ENCODE measurements at regions not wholly inside any gene's neighbourhood (a gene's known extent, or its start where the extent isn't known, plus 50 kb on each side); places are given as distances from the start of the nearest gene placed in this dataset.
"Not testable (repeated sequence)": the region's sequence is repeated elsewhere in the genome, so short reads cannot be mapped to it uniquely, and the experiment has no call there.

- DNase-seq, result no peak
Measured at GRCh38 chr1:187987236-187987776, 1158.6 kb downstream of the PLA2G4A start.

- no peak for DNase-seq
Measured at GRCh38 chr1:187991944-187992343, 1163.2 kb downstream of the PLA2G4A start.

DNA sequence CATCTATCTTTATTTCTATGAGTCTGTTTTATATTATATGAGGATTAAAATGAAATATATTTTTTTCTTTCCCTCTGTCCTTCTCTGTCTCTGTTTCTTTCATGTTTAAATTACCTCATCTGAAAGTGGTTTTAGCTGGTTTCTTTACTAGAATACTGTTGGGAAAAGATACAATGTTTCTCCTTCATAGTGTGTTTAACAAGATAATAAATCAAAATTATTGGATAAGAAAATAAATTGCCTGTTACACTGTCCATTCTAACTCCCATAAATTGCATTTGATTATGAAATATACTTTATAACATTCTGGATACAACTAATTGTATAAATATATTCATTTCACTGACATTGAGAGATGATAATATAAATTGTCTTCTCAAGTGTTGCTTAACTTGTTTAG is 1168.0 kb downstream of the PLA2G4A start:
- DNase-seq, result no peak

DNA sequence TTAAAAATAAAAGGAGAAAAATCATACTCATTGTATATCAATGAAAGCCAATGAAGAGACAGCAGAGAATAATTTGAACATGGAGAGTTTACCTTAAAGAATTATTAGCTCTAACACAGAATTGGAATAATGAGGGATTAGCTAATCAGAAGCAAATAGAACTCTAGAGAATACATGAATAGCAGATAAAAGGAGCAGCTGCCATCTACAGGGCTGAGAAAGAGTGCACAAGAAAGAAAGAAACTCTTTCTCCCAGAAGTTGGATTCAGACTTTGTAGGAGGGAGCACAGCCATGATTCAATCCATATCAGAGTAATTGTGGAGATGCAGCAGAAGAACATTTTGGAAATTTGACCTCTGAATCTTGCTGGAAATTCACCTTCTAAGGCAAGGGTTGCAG is 1171.2 kb downstream of the PLA2G4A start:
- DNase-seq, result no peak

GRCh38 chr1:188003687-188004086 is 1174.9 kb downstream of the PLA2G4A start:
- not testable (repeated sequence) for DNase-seq

GRCh38 chr1:188004849-188005248 is 1176.1 kb downstream of the PLA2G4A start:
- DNase-seq, result no peak

DNA sequence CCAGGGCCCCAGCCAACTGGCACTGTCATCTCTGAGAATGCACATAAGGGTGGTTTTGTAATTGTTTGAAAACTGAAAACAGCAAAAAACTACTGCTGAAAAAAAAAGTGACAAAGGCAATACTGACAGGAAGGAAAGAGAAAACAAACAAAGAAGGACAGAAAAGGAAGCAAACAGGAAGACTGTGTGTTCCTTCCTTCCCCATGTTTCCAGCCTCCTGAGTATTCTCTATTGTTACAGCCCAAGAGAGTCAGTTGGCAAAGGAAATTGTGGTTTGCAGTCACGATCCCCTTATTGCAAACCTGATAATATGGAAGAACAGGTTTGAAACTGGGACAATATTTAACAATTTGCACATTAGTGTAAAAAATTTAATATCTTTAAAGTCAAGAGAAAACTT is 1177.6 kb downstream of the PLA2G4A start:
- no peak for DNase-seq

DNA sequence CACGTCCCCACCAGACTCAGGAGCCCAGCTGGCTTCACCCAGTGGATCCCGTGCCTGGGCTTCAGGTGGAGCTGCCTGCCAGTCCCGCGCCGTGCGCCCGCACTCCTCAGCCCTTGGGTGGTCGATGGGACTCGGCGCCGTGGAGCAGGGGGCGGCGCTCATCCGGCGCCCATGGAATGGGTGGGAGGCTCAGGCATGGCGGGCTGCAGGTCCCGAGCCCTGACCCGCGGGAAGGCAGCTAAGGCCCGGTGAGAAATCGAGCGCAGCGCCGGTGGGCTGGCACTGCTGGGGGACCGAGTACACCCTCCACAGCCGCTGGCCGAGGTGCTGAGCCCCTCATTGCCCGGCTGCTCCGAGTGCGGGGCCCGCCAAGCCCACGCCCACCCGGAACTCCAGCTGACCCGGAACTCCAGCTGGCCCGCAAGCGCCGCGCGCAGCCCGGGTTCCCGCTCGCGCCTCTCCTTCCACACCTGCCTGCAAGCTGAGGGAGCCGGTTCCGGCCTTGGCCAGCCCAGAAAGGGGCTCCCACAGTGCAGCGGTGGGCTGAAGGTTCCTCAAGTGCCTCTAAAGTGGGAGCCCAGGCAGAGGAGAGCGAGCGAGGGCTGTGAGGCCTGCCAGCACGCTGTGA is 1184.6 kb downstream of the PLA2G4A start:
- not testable (repeated sequence) for DNase-seq

DNA sequence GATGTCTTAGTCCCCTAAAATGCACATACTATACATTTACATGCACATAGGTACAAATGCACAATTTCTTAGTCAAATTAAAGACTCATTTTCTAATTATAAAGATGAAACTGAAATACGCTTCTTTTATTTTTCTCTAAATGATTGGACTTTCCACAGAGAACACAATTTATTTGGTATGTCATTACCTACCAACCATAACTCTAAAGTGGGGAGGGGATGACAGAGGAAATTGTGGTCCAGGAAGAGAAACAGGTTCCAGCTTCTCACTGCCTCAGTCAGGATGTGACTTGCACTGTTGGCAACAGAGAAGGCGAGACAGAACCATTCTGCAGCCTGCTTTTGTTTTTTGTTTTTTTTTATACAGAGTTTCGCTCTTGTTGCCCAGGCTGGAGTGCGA is 1189.2 kb downstream of the PLA2G4A start:
- DNase-seq, result no peak

GRCh38 chr1:188022661-188023060 is 1193.9 kb downstream of the PLA2G4A start:
- DNase-seq, result no peak

DNA sequence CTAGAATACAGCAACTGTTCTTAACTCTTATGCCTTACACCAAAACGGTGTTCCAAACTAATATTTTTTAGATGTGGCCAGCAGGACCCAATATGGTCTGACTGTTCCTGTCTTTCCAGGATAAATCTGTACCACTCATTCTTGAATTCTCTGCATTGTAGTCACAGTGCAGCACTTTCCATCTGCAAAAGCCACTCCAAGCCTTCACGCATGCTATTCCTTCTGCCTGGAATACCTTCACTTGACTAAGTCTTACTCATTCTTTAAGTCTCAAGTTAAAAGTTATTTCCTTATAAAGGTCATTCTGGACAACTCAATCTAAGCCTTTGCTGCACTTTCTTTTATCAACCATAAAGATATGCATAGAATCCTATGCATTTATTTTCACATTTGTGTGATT is 1194.5 kb downstream of the PLA2G4A start:
- no peak for DNase-seq

DNA sequence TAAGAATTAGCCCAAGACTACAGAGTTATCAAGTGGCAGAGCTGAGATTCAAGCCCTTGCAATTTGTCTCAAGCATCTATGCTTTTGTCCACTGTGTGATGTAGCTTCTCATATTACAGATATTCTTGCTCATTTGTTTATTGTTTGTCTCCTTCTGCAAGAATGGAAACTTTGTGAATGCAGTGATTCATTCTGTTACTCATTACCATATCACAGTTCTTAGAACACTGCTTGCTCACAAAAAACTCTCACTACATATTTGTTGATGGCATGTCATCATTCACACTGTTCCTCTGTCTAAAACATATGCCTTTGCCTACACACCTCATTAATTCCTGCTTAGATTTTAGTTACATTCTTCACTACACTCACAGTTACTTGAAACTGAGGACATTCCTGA is 1198.9 kb downstream of the PLA2G4A start:
- DNase-seq, result no peak

GRCh38 chr1:188037572-188037971 is 1208.8 kb downstream of the PLA2G4A start:
- not testable (repeated sequence) for DNase-seq

GRCh38 chr1:188043536-188044245 is 1214.9 kb downstream of the PLA2G4A start:
- no peak for DNase-seq

DNA sequence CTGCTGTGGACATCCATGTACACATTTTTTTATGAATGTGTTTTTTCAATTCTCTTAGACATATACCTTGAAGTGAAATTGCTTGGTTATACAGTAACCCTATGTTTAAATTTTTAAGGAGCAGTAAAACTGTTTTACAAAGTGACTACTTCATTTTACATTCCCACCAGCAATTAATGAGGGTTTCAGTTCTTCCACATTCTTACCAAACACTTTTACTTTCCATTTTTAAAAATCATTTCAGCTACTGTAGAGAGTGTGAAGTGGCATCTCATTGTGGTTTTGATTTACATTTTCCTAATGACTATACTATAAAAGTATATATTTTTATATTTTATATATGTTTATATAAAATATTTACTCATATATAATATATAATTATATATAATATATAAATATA is 1221.5 kb downstream of the PLA2G4A start:
- no peak for DNase-seq

DNA sequence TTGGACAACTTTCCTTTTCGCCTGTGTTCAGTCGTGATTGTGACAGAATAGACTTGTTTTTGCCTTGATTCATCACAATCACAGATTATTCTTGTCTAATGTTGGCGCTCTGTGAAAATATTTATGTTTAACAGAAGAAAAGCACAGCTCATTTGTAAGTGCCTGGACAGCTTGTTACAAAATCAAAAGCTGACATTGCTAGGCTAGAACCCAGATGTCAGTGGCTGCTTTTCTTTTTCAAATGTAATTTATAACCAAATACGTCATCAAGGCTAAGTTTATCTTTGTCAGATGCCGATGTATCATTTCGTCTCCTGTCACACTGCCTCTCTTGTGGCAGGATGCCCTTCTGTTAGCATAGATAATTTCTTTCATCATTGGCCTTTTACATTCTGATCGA is 1227.3 kb downstream of the PLA2G4A start:
- DNase-seq, result no peak

DNA sequence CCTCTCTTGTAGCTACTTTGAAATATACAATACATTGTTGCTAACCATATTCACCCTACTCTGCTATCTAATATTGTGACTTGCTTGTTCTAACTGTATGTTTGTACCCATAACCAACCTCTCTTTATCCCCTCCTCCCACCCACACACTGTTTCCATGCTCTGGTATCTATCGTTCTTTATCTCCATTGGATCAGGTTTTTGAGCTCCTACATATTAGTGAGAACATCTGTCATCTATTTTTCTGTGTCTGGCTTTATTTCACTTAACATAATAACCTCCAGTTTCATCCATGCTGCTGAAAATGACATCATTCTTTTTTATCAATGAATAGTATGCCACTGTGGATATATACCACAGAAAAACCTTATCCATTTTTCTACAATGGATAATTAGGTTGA is 1230.1 kb downstream of the PLA2G4A start:
- no peak for DNase-seq

DNA sequence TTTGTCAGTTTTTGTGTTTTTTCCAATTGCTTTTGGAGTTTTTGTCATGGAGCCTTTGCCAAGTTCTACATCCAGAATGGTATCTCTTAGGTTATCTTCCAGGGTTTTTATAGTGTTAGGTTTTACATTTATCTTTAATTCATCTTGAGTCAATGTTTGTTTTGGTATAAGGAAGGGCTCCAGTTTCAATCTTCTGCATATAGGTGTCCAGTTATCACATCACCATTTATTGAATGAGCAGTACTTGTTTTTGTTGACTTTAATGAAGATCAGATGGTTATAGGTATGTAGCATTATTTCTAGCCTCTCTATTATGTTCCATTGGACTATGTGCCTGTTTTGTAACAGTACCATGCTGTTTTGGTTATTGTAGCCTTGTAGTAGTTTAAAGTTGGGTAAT is 1233.1 kb downstream of the PLA2G4A start:
- no peak for DNase-seq

GRCh38 chr1:188062456-188062855 is 1233.7 kb downstream of the PLA2G4A start:
- DNase-seq, result no peak

GRCh38 chr1:188065917-188066316 is 1237.2 kb downstream of the PLA2G4A start:
- no peak for DNase-seq

DNA sequence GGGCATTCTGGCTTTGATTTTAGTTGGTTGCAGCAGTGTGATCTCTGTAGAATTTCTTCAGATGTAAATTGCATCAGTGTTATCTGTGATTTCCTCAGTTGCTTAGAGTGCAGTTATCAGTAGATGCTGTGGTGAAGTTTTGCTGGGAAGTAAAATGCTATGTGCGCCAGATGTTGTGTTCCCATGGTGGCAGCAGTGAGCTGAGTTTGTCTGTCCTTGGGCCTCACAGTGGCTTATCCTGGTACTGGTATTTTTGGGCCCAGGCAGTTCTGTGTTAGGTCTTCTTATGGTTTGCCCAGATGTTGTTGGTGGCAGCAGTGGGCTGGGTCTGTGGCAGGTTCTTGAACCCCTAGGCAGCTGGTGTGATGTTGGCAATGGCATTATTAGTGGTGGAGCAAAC is 1242.1 kb downstream of the PLA2G4A start:
- no peak for DNase-seq

GRCh38 chr1:188089015-188089414 is 1260.3 kb downstream of the PLA2G4A start:
- no peak for DNase-seq

- no peak for DNase-seq
Measured at GRCh38 chr1:188089461-188089860, 1260.7 kb downstream of the PLA2G4A start.

GRCh38 chr1:188096521-188096920 is 1267.8 kb downstream of the PLA2G4A start:
- DNase-seq, result no peak

DNA sequence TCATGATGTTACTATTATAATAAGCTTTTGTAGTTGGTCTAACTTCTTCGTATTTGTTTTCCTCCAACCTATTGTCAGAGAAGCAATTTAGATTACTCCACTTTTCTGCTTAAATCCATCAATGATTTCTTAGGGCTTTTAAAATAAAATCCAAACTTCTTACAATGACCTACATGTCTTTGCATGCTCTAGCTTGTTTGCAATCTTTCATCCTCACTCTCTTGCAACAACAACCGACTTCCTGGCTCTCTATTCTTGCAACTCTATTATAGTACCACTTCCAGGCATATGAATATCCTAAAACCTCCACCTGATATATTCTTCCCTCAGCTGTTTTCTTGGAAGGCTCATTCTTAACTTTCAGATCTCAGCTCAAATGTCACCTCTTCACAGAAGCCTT is 1288.7 kb downstream of the PLA2G4A start:
- no peak for DNase-seq

Data from islet precursor cell (in vitro differentiated cells).